HUES64 (cell line): ENCODE measurements at regions not wholly inside any gene's neighbourhood (a gene's known extent, or its start where the extent isn't known, plus 50 kb on each side); places are given as distances from the start of the nearest gene placed in this dataset.

ENCODE experiments used
- H3K27ac ChIP-seq: 2 replicates; pipeline ENCODE4 v1.7.0; 2013; ENCODE audit warnings: low read depth, low read length, inconsistent platforms
- H3K27me3 ChIP-seq: 2 replicates; pipeline ENCODE4 v1.6.1; 2013; ENCODE audit warnings: mild to moderate bottlenecking, low read length; ENCODE audit not compliant: insufficient read depth
- H3K36me3 ChIP-seq: 2 replicates; pipeline ENCODE4 v1.6.1; 2013; ENCODE audit warnings: mild to moderate bottlenecking, low read length; ENCODE audit not compliant: insufficient read depth
- H3K4me1 ChIP-seq: 2 replicates; pipeline ENCODE4 v1.6.1; 2013; ENCODE audit warnings: mild to moderate bottlenecking, low read length, moderate library complexity; ENCODE audit not compliant: insufficient read depth
- H3K4me3 ChIP-seq: 2 replicates; pipeline ENCODE4 v1.5.1; 2013; ENCODE audit warnings: mild to moderate bottlenecking, low read length, moderate library complexity
- H3K9ac ChIP-seq: 2 replicates; pipeline ENCODE4 v1.6.1; 2013; ENCODE audit warnings: mild to moderate bottlenecking, low read depth, low read length
- H3K9me3 ChIP-seq: 2 replicates; pipeline ENCODE4 v1.6.1; 2013; ENCODE audit warnings: low read depth, low read length; ENCODE audit not compliant: insufficient read depth
- WGBS: fragments of 150-250, 120-280 bp; methylation state at CpG from one replicate; pipeline ENCODE4 v1.1.7; 2013; ENCODE audit warnings: missing lambda C conversion rate; 5-methylcytosine and 5-hydroxymethylcytosine counted together

- no peaks in the 10 kb centered on the region for H3K27me3 ChIP-seq
- H3K4me1 ChIP-seq: peaks cover 2% of the 10 kb centered on the region; the same call in 1 of the 2 replicates
- H3K9ac ChIP-seq: no peak overlapping the region
- no peaks in the 10 kb centered on the region for H3K36me3 ChIP-seq
- no peak overlapping the region for H3K4me3 ChIP-seq
- H3K27ac ChIP-seq: no peak overlapping the region
- no peaks in the 10 kb centered on the region for H3K9me3 ChIP-seq
- 86% methylated on average over 2 of the region's 2 CpGs for WGBS
Measured at GRCh38 chr9:118449554-118449953, 745.4 kb downstream of the TLR4 start.

- 83% methylated on average over 1 of the region's 2 CpGs for WGBS
- no peaks in the 10 kb centered on the region for H3K9me3 ChIP-seq
- H3K36me3 ChIP-seq: no peaks in the 10 kb centered on the region
- no peak overlapping the region for H3K4me3 ChIP-seq
- no peaks in the 10 kb centered on the region for H3K27me3 ChIP-seq
- no peak overlapping the region for H3K9ac ChIP-seq
- no peak overlapping the region for H3K27ac ChIP-seq
- no peaks in the 10 kb centered on the region for H3K4me1 ChIP-seq
Measured at GRCh38 chr9:118455259-118455658, 751.1 kb downstream of the TLR4 start.

- H3K27me3 ChIP-seq: no peaks in the 10 kb centered on the region
- 96% methylated on average over 2 of the region's 2 CpGs for WGBS
- no peaks in the 10 kb centered on the region for H3K4me1 ChIP-seq
- H3K9ac ChIP-seq: no peak overlapping the region
- no peak overlapping the region for H3K27ac ChIP-seq
- no peak overlapping the region for H3K4me3 ChIP-seq
- no peaks in the 10 kb centered on the region for H3K36me3 ChIP-seq
- H3K9me3 ChIP-seq: no peaks in the 10 kb centered on the region
Measured at GRCh38 chr9:118455788-118456187, 751.6 kb downstream of the TLR4 start.

GRCh38 chr9:118457171-118458000, 753.2 kb downstream of the TLR4 start:
- WGBS: 92% methylated on average over 6 of the region's 6 CpGs
- H3K36me3 ChIP-seq: no peaks in the 10 kb centered on the region
- no peaks in the 10 kb centered on the region for H3K27me3 ChIP-seq
- H3K9ac ChIP-seq: no peak overlapping the region
- no peak overlapping the region for H3K27ac ChIP-seq
- H3K4me1 ChIP-seq: no peaks in the 10 kb centered on the region
- H3K9me3 ChIP-seq: no peaks in the 10 kb centered on the region
- no peak overlapping the region for H3K4me3 ChIP-seq

GRCh38 chr9:118459913-118460312, 755.7 kb downstream of the TLR4 start:
- Histone ChIP-seq H3K27ac (no peak overlapping the region), H3K4me3 (no peak overlapping the region), H3K27me3 (no peaks in the 10 kb centered on the region), H3K36me3 (no peaks in the 10 kb centered on the region), H3K9ac (no peak overlapping the region), H3K9me3 (no peaks in the 10 kb centered on the region), H3K4me1 (no peaks in the 10 kb centered on the region)
- 95% methylated on average over 2 of the region's 2 CpGs for WGBS

- no peak overlapping the region for H3K27ac ChIP-seq
- no peak overlapping the region for H3K9ac ChIP-seq
- no peaks in the 10 kb centered on the region for H3K9me3 ChIP-seq
- 83% methylated on average over 1 of the region's 1 CpG for WGBS
- no peaks in the 10 kb centered on the region for H3K27me3 ChIP-seq
- no peaks in the 10 kb centered on the region for H3K36me3 ChIP-seq
- no peak overlapping the region for H3K4me3 ChIP-seq
- no peaks in the 10 kb centered on the region for H3K4me1 ChIP-seq
Measured at GRCh38 chr9:118463419-118463818, 759.2 kb downstream of the TLR4 start.

- H3K36me3 ChIP-seq: no peaks in the 10 kb centered on the region
- H3K27ac ChIP-seq: no peak overlapping the region
- H3K4me3 ChIP-seq: no peak overlapping the region
- peaks cover 11% of the 10 kb centered on the region; the same call in 1 of the 2 replicates for H3K4me1 ChIP-seq
- no peaks in the 10 kb centered on the region for H3K9me3 ChIP-seq
- no peaks in the 10 kb centered on the region for H3K27me3 ChIP-seq
- no peak overlapping the region for H3K9ac ChIP-seq
- WGBS: 64% methylated on average over 1 of the region's 1 CpG
Measured at GRCh38 chr9:118473521-118473920, 769.3 kb downstream of the TLR4 start.

GRCh38 chr9:118478752-118479151, 774.5 kb downstream of the TLR4 start:
- Histone ChIP-seq H3K27ac (no peak overlapping the region), H3K4me1 (peaks cover 3% of the 10 kb centered on the region; the same call in 1 of the 2 replicates), H3K27me3 (peaks cover 3% of the 10 kb centered on the region; the same call in 1 of the 2 replicates), H3K4me3 (no peak overlapping the region), H3K9me3 (no peaks in the 10 kb centered on the region), H3K36me3 (no peaks in the 10 kb centered on the region), H3K9ac (no peak overlapping the region)
- WGBS: 100% methylated on average over 1 of the region's 1 CpG

GRCh38 chr9:118482306-118482705, 778.1 kb downstream of the TLR4 start:
- H3K4me1 ChIP-seq: no peaks in the 10 kb centered on the region
- no peaks in the 10 kb centered on the region for H3K36me3 ChIP-seq
- H3K4me3 ChIP-seq: no peak overlapping the region
- no peak overlapping the region for H3K27ac ChIP-seq
- H3K27me3 ChIP-seq: peaks cover 3% of the 10 kb centered on the region; the same call in 1 of the 2 replicates
- no peak overlapping the region for H3K9ac ChIP-seq
- H3K9me3 ChIP-seq: no peaks in the 10 kb centered on the region
- WGBS: 94% methylated on average over 1 of the region's 1 CpG

- H3K9me3 ChIP-seq: no peaks in the 10 kb centered on the region
- H3K36me3 ChIP-seq: no peaks in the 10 kb centered on the region
- H3K9ac ChIP-seq: no peak overlapping the region
- peaks cover 3% of the 10 kb centered on the region; the same call in 1 of the 2 replicates for H3K27me3 ChIP-seq
- no peak overlapping the region for H3K4me3 ChIP-seq
- H3K4me1 ChIP-seq: no peaks in the 10 kb centered on the region
- no peak overlapping the region for H3K27ac ChIP-seq
- WGBS: 58% methylated on average over 1 of the region's 2 CpGs
Measured at GRCh38 chr9:118483677-118484076, 779.5 kb downstream of the TLR4 start.

GRCh38 chr9:118503236-118503635, 799.0 kb downstream of the TLR4 start:
- Histone ChIP-seq H3K9ac (no peak overlapping the region), H3K36me3 (no peaks in the 10 kb centered on the region), H3K27ac (no peak overlapping the region), H3K27me3 (no peaks in the 10 kb centered on the region), H3K9me3 (peaks cover 18% of the 10 kb centered on the region), H3K4me1 (no peaks in the 10 kb centered on the region), H3K4me3 (no peak overlapping the region)
- no CpG with 5 or more reads among the region's 1 CpG for WGBS
